Globus pallidus (tissue), 1 donor: ENCODE measurements at regions not wholly inside any gene's neighbourhood (a gene's known extent, or its start where the extent isn't known, plus 50 kb on each side); places are given as distances from the start of the nearest gene placed in this dataset.

ENCODE experiments used
- DNase-seq: peaks from one replicate; pipeline ENCODE4 v3.0.0-alpha.2; 2015; ENCODE audit warnings: low spot score

- no peak for DNase-seq
Observed at GRCh38 chr5:2147504-2148311, 265.0 kb upstream of the IRX4 start.

GRCh38 chr5:2143646-2144353, 261.1 kb upstream of the IRX4 start:
- no peak for DNase-seq

DNA sequence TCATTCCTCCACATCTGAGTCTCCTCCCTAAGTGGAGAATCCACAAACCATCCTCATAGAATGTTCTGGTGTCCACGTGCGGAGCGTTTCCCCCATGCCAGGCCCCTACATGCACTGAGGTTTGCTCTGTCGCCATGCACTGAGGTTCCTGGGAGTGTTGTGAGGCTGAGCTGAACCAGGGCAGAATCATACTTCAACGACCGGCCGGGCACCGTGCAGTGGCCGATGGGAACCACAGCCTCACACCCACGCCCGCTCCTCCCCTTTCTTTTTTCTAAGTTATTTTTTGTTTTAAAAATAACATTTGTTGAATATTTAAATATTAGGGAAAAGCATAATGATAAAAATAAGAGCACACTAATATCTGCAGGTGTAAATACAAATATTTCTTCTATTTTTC, 260.4 kb upstream of the IRX4 start:
- DNase-seq: no peak

DNA sequence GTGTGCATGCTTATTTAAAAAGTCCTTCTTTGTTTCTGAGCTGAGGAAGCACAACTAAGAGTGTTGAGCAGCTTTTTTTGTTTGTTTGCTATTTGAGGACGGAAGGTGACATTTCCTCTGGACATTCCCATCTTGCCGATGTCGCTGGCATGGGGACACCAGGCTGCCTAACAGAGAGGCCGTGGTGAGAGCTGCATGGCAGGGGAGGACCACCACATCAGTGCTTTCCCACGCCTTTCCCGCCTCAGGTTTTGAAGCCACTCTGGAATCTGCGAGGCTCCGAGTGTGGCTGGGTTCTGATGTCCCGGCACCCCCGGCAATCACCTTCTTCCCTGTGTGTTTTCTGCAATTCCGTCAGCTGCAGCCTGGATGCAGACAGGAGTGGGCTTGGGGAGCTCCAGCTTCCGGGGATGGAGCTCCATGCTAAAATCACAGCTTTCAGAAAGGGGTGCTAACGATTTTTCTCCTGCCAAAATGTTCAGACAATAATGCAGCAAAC, 259.8 kb upstream of the IRX4 start:
- DNase-seq: no peak

GRCh38 chr5:2141254-2142000, 258.7 kb upstream of the IRX4 start:
- DNase-seq: no peak

- DNase-seq: no peak
Observed at GRCh38 chr5:2140501-2141175, 257.9 kb upstream of the IRX4 start.

DNA sequence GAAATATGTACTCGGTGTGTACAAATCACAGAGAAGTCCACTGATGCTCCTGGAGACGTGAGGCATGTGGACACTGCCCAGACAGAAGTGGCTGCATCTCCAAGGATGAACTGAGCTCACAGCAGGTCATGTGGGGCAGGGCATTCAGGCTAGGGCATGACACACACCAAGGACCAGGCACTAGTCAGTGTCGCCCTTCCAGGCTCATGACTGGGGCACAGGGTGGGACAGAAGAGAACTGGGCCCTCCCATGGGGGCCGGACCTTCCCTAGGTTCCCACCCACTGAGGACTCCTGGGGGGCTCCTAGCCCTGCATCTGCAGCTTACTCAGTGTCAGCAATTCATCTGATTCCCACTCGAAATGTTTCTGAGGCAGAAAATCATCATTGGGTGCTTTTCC, 256.8 kb upstream of the IRX4 start:
- DNase-seq: no peak

DNA sequence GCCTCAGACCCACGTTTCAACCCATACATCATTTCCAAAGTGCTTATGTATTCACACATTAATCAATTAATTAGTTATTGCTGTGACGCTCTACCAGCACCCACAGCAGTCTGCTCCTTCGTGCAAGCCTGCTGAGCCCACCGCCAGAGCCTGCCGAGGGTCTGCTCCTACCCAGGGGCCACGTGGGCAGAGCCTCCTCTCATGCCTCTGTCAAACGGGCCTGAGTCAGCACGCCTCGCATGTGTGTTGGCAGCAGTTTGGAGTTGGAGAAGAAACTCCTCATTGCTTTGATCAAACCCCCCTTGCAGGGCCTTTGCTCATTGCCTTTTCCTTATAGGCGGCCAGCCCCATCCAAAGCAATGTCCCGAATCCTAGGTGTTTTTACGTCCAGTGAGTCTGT, 256.2 kb upstream of the IRX4 start:
- no peak for DNase-seq

DNA sequence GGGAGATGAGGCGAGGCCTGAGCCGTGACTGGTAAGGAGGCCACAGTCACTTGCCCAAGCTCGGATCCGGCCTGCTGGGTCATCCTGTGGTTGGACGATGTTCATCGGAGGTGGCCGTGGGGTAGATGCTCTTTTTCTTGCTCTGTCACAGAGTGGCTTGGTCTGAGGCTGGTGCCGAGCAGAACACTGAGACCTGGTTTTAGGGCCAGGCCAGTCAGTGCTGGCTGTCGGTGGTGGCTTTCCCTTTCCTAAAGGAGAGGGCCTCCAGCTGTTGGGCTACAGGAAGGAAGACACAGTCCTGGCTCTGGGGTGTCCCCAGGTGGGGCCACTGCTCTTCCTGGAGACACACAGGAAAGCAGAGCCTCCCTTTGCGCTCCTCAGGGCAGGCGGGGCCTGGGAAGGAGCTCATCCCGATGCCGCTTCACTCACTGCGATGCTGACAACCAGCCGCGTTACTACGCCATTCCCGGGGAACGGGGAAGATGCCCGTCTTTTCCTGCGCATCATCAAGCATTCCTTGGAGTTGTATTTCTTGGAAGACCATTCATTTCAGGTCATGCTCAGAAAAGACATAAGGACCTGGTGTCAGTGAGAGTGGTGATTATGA, 254.8 kb upstream of the IRX4 start:
- DNase-seq: no peak

GRCh38 chr5:2136728-2137333, 254.1 kb upstream of the IRX4 start:
- DNase-seq: no peak

GRCh38 chr5:2135833-2136232, 253.1 kb upstream of the IRX4 start:
- DNase-seq: no peak

DNA sequence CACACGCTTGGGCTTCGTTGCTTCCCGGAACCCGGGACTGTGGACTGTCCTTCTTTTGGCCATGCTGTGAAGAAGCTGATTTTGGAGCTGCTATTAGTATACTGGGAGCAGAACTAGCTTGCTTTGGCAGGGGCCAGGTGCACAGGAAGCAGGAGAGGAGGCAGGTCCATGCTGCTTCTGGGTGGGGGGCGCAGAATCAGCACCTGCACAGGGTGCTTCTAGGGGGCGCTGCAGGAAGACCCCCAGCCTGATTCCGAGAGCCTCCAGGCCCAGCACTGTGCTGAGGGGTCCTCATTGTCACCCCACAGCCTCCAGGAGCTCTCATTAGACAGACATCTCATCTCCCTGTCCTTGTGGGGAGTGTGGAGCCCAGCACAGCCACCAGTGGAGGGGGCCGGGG, 252.6 kb upstream of the IRX4 start:
- no peak for DNase-seq

DNA sequence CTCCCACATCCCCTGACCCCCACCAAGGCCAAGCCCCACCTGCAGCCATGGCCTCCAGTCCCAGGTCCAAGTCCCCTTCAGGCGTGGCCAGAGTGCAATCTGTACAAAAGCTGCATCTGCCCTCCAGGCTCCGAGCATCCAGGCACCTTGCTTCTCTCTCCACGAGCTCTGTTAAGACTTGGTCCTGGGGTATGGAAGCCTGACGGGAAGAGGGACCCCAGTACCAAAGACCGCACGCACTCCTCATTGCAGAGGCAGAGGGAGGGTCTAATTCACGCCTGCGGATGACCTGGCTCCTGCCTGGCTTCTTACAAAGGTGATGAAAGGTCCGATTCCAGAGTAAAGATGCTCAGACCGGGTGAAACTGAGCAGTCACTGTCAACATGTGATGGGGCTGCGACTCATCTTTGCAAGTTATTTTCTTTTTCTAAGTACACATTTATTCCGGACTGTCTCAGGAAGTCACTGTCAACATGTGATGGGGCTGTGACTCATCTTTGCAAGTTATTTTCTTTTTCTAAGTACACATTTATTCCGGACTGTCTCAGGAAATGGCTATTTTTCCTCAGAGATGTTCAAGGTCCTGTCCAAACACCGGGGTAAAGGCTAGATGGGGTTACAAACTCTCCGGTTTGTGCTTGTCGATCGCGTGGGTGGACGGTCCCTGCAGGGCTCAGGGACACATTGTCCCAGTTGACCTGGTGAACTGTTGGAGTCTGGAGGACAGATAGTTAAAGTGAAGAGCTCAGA, 252.0 kb upstream of the IRX4 start:
- DNase-seq: no peak

GRCh38 chr5:2133936-2134335, 251.2 kb upstream of the IRX4 start:
- no peak for DNase-seq

GRCh38 chr5:2133080-2133479, 250.4 kb upstream of the IRX4 start:
- DNase-seq: no peak

GRCh38 chr5:2132497-2132847, 249.7 kb upstream of the IRX4 start:
- no peak for DNase-seq

- DNase-seq: no peak
Observed at GRCh38 chr5:2131826-2132496, 249.2 kb upstream of the IRX4 start.

GRCh38 chr5:2131196-2131595, 248.5 kb upstream of the IRX4 start:
- no peak for DNase-seq

- no peak for DNase-seq
Observed at GRCh38 chr5:2130361-2130760, 247.6 kb upstream of the IRX4 start.
